ENCODE measurements at regions not wholly inside any gene's neighbourhood (a gene's known extent, or its start where the extent isn't known, plus 50 kb on each side); places are given as distances from the start of the nearest gene placed in this dataset.

- DNase-seq: no peak
Measured at GRCh38 chr12:65602253-65602609, 222.1 kb upstream of the HMGA2 start.

- DNase-seq: no peak
Measured at GRCh38 chr12:65602610-65603295, 221.5 kb upstream of the HMGA2 start.

GRCh38 chr12:65603438-65604351 is 220.6 kb upstream of the HMGA2 start:
- no peak for DNase-seq

- DNase-seq: no peak
Measured at GRCh38 chr12:65605019-65605418, 219.3 kb upstream of the HMGA2 start.

GRCh38 chr12:65606008-65606766 is 218.1 kb upstream of the HMGA2 start:
- no peak for DNase-seq

GRCh38 chr12:65607401-65607841 is 216.9 kb upstream of the HMGA2 start:
- DNase-seq: no peak

GRCh38 chr12:65608319-65608916 is 215.9 kb upstream of the HMGA2 start:
- DNase-seq: no peak

- no peak for DNase-seq
Measured at GRCh38 chr12:65609359-65609771, 214.9 kb upstream of the HMGA2 start.

GRCh38 chr12:65611396-65611795 is 212.9 kb upstream of the HMGA2 start:
- no peak for DNase-seq

- DNase-seq: no peak
Measured at GRCh38 chr12:65612440-65612839, 211.8 kb upstream of the HMGA2 start.

- no peak for DNase-seq
Measured at GRCh38 chr12:65613692-65614091, 210.6 kb upstream of the HMGA2 start.

- no peak for DNase-seq
Measured at GRCh38 chr12:65614259-65614889, 209.9 kb upstream of the HMGA2 start.

GRCh38 chr12:65615118-65615517 is 209.2 kb upstream of the HMGA2 start:
- no peak for DNase-seq

- no peak for DNase-seq
Measured at GRCh38 chr12:65616022-65616421, 208.3 kb upstream of the HMGA2 start.

GRCh38 chr12:65618588-65618987 is 205.7 kb upstream of the HMGA2 start:
- DNase-seq: no peak

- DNase-seq: no peak
Measured at GRCh38 chr12:65619018-65619417, 205.3 kb upstream of the HMGA2 start.

GRCh38 chr12:65620046-65620445 is 204.2 kb upstream of the HMGA2 start:
- DNase-seq: no peak

- DNase-seq: no peak
Measured at GRCh38 chr12:65622056-65622455, 202.2 kb upstream of the HMGA2 start.

- DNase-seq: no peak
Measured at GRCh38 chr12:65623507-65623906, 200.8 kb upstream of the HMGA2 start.

GRCh38 chr12:65624554-65625086 is 199.7 kb upstream of the HMGA2 start:
- DNase-seq: no peak

- no peak for DNase-seq
Measured at GRCh38 chr12:65628061-65628460, 196.2 kb upstream of the HMGA2 start.

GRCh38 chr12:65630555-65630954 is 193.7 kb upstream of the HMGA2 start:
- no peak for DNase-seq
